OCI-LY1 (cell line): ENCODE measurements at regions not wholly inside any gene's neighbourhood (a gene's known extent, or its start where the extent isn't known, plus 50 kb on each side); places are given as distances from the start of the nearest gene placed in this dataset.

Source experiments
- CTCF ChIP-seq: fragments of 200-600 bp; sonication (generic), shearing (Covaris generic); IDR thresholded peaks from 2 replicates; pipeline ENCODE4 v1.5.1; 2017; ENCODE audit warnings: mild to moderate bottlenecking, antibody characterized with exemption, low read length, moderate library complexity, mixed read lengths
- EZH2 ChIP-seq: fragments of 200-600 bp; sonication (generic), shearing (Covaris generic); IDR thresholded peaks from 2 replicates; pipeline ENCODE4 v1.8.0; 2017; ENCODE audit warnings: borderline replicate concordance, mixed run types, mild to moderate bottlenecking, antibody characterized with exemption, low read length, moderate library complexity, mixed read lengths

DNA sequence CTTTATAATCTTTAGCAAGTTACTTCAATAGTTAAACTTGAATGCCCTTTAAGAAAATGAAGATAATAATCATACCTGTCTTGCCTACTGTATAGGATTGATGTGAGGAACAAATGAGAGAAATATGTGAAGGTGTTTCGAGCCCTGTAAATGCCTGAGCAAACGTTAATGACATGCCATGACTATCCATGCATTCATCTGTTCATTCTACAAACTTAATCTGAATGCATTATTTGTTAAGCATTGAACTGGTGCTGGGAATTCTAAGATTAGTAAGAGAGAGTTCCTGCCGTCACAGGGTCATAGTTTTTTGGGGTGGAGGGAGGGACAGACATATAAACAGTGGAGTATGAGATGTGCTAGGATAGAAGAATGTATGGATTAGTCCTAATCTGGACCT is 111.5 kb upstream of the PRICKLE1 start:
- TF ChIP-seq CTCF (no peak), EZH2 (no peak)
